Gastrocnemius medialis (tissue), 4 donors: ENCODE measurements at regions not wholly inside any gene's neighbourhood (a gene's known extent, or its start where the extent isn't known, plus 50 kb on each side); places are given as distances from the start of the nearest gene placed in this dataset.

Source experiments
- ATAC-seq, 2 donors: fragments of 150-250 bp; one replicate each; pipeline ENCODE4 v1.9.1; 2016
- DNase-seq, 2 donors: peaks; one replicate each; pipeline ENCODE4 v3.0.0-alpha.2; 2019
- H3K27ac ChIP-seq, 4 donors: fragments of 200-600 bp; sonication (generic); 1 replicate in 1 of 4; 2 replicates in 3 of 4; pipeline ENCODE4 v1.5.1; 2016 to 2018; ENCODE audit warnings: mild to moderate bottlenecking in 2 of 4, moderate library complexity in 1 of 4
- H3K27me3 ChIP-seq, 3 donors: fragments of 200-600 bp; sonication (generic) in 2 of 3; 1 replicate in 1 of 3; 2 replicates in 2 of 3; pipeline versions ENCODE4 v1.5.1 to v1.6.0; 2016 to 2019; ENCODE audit warnings: mild to moderate bottlenecking in 1 of 3, moderate library complexity in 1 of 3
- H3K36me3 ChIP-seq, 2 donors: fragments of 200-600 bp; sonication (generic) in 1 of 2; one replicate each; pipeline ENCODE4 v1.5.1; 2017 to 2018
- H3K4me1 ChIP-seq, 2 donors: fragments of 200-600 bp; sonication (generic) in 1 of 2; one replicate each; pipeline ENCODE4 v1.5.1; 2016 to 2017; ENCODE audit warnings: mild to moderate bottlenecking in 2 of 2
- H3K4me3 ChIP-seq, 4 donors: fragments of 200-600 bp; sonication (generic) in 3 of 4; 1 replicate in 1 of 4; 2 replicates in 3 of 4; pipeline ENCODE4 v1.5.1; 2016 to 2019; ENCODE audit warnings: mild to moderate bottlenecking in 2 of 4
- H3K9me3 ChIP-seq, 3 donors: fragments of 200-600 bp; sonication (generic) in 2 of 3; 1 replicate in 1 of 3; 2 replicates in 2 of 3; pipeline ENCODE4 v1.5.1; 2016 to 2019
- CTCF ChIP-seq, 5 experiments: fragments of 450-650 bp in 3 of 5; fragments of 200-600 bp in 2 of 5; sonication (generic) in 2 of 5; IDR thresholded peaks in 4 of 5; conservative IDR thresholded peaks in 1 of 5; 1 replicate in 4 of 5; 2 replicates in 1 of 5; pipeline ENCODE4 v1.5.1; 2016 to 2019; ENCODE audit warnings: antibody characterized with exemption in 5 of 5, mild to moderate bottlenecking in 3 of 5, moderate library complexity in 3 of 5
- POLR2A ChIP-seq, 2 donors: fragments of 450-650 bp; IDR thresholded peaks; one replicate each; pipeline ENCODE4 v1.6.1; 2017; ENCODE audit warnings: antibody characterized with exemption in 2 of 2, mild to moderate bottlenecking in 2 of 2, moderate library complexity in 2 of 2
- in situ Hi-C, 4 donors: fragments of 200-750 bp; cut with MboI; loops; one replicate each; pipeline versions ENCODE4 v1.15.0 to v1.8.0; 2017; ENCODE audit warnings: low sequenced_read_pairs in 4 of 4
- intact Hi-C: fragments of 100-400 bp; cut with DNase I; formaldehyde crosslinking; loops from one replicate; pipeline ENCODE4 v1.15.1; 2023; ENCODE audit warnings: low total_unique reads

GRCh38 chr6:135592276-135592675, 94.7 kb upstream of the AHI1 start:
- DNase-seq, result no peak
- TF ChIP-seq CTCF (IDR thresholded peaks at IDR 0.05 in 4 of 5, conservative IDR thresholded peaks at IDR 0.05 in 1 of 5) (no peak), POLR2A (IDR thresholded peaks at IDR 0.05) (no peak)
- in situ Hi-C loops, result no loop called here
- Histone ChIP-seq H3K36me3 (no peaks in the 10 kb centered on the region), H3K9me3 (no peaks in the 10 kb centered on the region), H3K4me1 (no peaks in the 10 kb centered on the region), H3K27ac (no peak overlapping the region), H3K4me3 (no peak overlapping the region), H3K27me3 (no peaks in the 10 kb centered on the region)
- no peak for ATAC-seq
- intact Hi-C loops, result no loop called here

GRCh38 chr6:135594000-135594399, 96.5 kb upstream of the AHI1 start:
- in situ Hi-C loops (no loop called here), intact Hi-C loops (no loop called here)
- Histone ChIP-seq H3K4me1 (no peaks in the 10 kb centered on the region), H3K4me3 (no peak overlapping the region), H3K27ac (no peak overlapping the region), H3K9me3 (no peaks in the 10 kb centered on the region), H3K27me3 (no peaks in the 10 kb centered on the region), H3K36me3 (no peaks in the 10 kb centered on the region)
- DNase-seq (no peak), ATAC-seq (no peak)
- TF ChIP-seq CTCF (IDR thresholded peaks at IDR 0.05 in 4 of 5, conservative IDR thresholded peaks at IDR 0.05 in 1 of 5) (no peak), POLR2A (IDR thresholded peaks at IDR 0.05) (no peak)

- no peak for TF ChIP-seq CTCF (IDR thresholded peaks at IDR 0.05 in 4 of 5, conservative IDR thresholded peaks at IDR 0.05 in 1 of 5)
- TF ChIP-seq POLR2A (IDR thresholded peaks at IDR 0.05), result no peak
- DNase-seq (no peak), ATAC-seq (no peak)
- in situ Hi-C loops (no loop called here), intact Hi-C loops (no loop called here)
- Histone ChIP-seq H3K9me3 (no peaks in the 10 kb centered on the region), H3K36me3 (no peaks in the 10 kb centered on the region), H3K27ac (no peak overlapping the region), H3K4me3 (no peak overlapping the region), H3K27me3 (no peaks in the 10 kb centered on the region), H3K4me1 (no peaks in the 10 kb centered on the region)
These were observed 102.7 kb upstream of the AHI1 start for GRCh38 chr6:135600086-135600702.

- Histone ChIP-seq H3K27me3 (no peaks in the 10 kb centered on the region), H3K27ac (no peak overlapping the region), H3K36me3 (no peaks in the 10 kb centered on the region), H3K4me3 (no peak overlapping the region), H3K9me3 (no peaks in the 10 kb centered on the region), H3K4me1 (no peaks in the 10 kb centered on the region)
- intact Hi-C loops (no loop called here), in situ Hi-C loops (no loop called here)
- ATAC-seq, result no peak
- no peak for TF ChIP-seq CTCF (IDR thresholded peaks at IDR 0.05 in 4 of 5, conservative IDR thresholded peaks at IDR 0.05 in 1 of 5)
- TF ChIP-seq POLR2A (IDR thresholded peaks at IDR 0.05), result no peak
- DNase-seq, result no peak
These were observed 103.4 kb upstream of the AHI1 start for GRCh38 chr6:135600931-135601330.

DNA sequence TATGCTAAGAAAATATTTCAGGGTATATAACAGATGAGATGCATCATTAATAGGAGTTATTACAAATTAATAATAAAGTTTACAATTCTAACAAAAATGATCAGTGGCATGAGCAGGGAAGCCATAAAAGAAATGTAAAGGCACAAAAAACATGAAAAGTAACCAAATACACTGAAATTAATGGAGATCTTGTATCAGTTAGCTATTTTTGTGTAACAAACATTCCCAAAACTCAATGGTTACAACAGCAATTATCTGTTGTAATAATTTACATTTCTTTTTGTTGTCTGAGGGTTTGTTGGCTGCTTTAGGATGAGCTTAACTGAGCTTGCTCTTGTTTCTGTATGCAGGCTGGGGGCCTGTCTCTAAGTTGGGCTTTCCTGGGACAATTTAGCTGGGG, 104.3 kb upstream of the AHI1 start:
- in situ Hi-C loops, result no loop called here
- TF ChIP-seq CTCF (IDR thresholded peaks at IDR 0.05 in 4 of 5, conservative IDR thresholded peaks at IDR 0.05 in 1 of 5), result no peak
- no peak for TF ChIP-seq POLR2A (IDR thresholded peaks at IDR 0.05)
- Histone ChIP-seq H3K36me3 (no peaks in the 10 kb centered on the region), H3K27ac (no peak overlapping the region), H3K27me3 (no peaks in the 10 kb centered on the region), H3K4me1 (no peaks in the 10 kb centered on the region), H3K9me3 (no peaks in the 10 kb centered on the region), H3K4me3 (no peak overlapping the region)
- ATAC-seq, result no peak
- no peak for DNase-seq
- intact Hi-C loops, result no loop called here
